CD4-positive, alpha-beta T cell (primary cell): ENCODE measurements at regions not wholly inside any gene's neighbourhood (a gene's known extent, or its start where the extent isn't known, plus 50 kb on each side); places are given as distances from the start of the nearest gene placed in this dataset.

ENCODE experiments used
- ATAC-seq: fragments of 200-7000 bp; cut with Tn5 transposase; one replicate; pipeline ENCODE4 v1.10.0; 2022; ENCODE audit warnings: mild to moderate bottlenecking; ENCODE audit not compliant: poor library complexity
- CTCF ChIA-PET: fragments of 350-600 bp; sonication (Branson Sonifier 250); formaldehyde crosslinking; loops from one replicate; lab custom pipeline; 2021; ENCODE audit warnings: antibody characterized with exemption, inconsistent platforms; lab: Charles Lee
- POLR2A ChIA-PET: fragments of 350-600 bp; sonication (Branson Sonifier 250); formaldehyde crosslinking; loops from one replicate; lab custom pipeline; 2021; ENCODE audit warnings: antibody characterized with exemption, inconsistent platforms; lab: Charles Lee
- DNase-seq, 14 experiments: peaks; one replicate each; pipeline ENCODE4 v3.0.0-alpha.2; 2013 to 2020; ENCODE audit warnings: mixed read lengths in 2 of 14
- H3K27ac ChIP-seq, 2 donors: one replicate each; pipeline versions ENCODE4 v1.5.1 to v1.7.0; 2013; ENCODE audit warnings: low read length in 2 of 2, low read depth in 1 of 2, mild to moderate bottlenecking in 1 of 2
- H3K27me3 ChIP-seq, 2 experiments: 1 replicate in 1 of 2; 2 replicates in 1 of 2; pipeline versions ENCODE4 v1.6.1 to v1.7.0; 2013; ENCODE audit warnings: low read length in 2 of 2, control low read depth in 1 of 2, mild to moderate bottlenecking in 1 of 2, moderate library complexity in 1 of 2; ENCODE audit not compliant: insufficient read depth in 2 of 2, control insufficient read depth in 1 of 2
- H3K36me3 ChIP-seq: one replicate; pipeline ENCODE4 v1.6.1; 2013; ENCODE audit warnings: low read length, control low read depth; ENCODE audit not compliant: insufficient read depth
- H3K4me1 ChIP-seq: one replicate; pipeline ENCODE4 v1.6.1; 2013; ENCODE audit warnings: low read length, control low read depth; ENCODE audit not compliant: insufficient read depth
- H3K4me3 ChIP-seq: one replicate; pipeline ENCODE4 v1.5.1; 2013; ENCODE audit warnings: mild to moderate bottlenecking, low read length, moderate library complexity
- H3K9me3 ChIP-seq, 2 experiments: 1 replicate in 1 of 2; 2 replicates in 1 of 2; pipeline versions ENCODE4 v1.6.1 to v1.7.0; 2013; ENCODE audit warnings: low read length in 2 of 2, mild to moderate bottlenecking in 2 of 2, control low read depth in 1 of 2, moderate library complexity in 1 of 2; ENCODE audit not compliant: control insufficient read depth in 1 of 2, insufficient read depth in 1 of 2
- H3K27ac Mint-ChIP-seq: one replicate; pipeline ENCODE4 v1.8.0; 2020; ENCODE audit warnings: mixed read lengths
- H3K27me3 Mint-ChIP-seq: one replicate; pipeline ENCODE4 v1.8.0; 2021; ENCODE audit warnings: mixed read lengths
- H3K36me3 Mint-ChIP-seq: one replicate; pipeline ENCODE4 v1.8.0; 2021; ENCODE audit warnings: low read depth, mixed read lengths
- H3K4me1 Mint-ChIP-seq: one replicate; pipeline ENCODE4 v1.8.0; 2021; ENCODE audit warnings: low read depth, mixed read lengths
- H3K4me3 Mint-ChIP-seq: one replicate; pipeline ENCODE4 v1.8.0; 2020; ENCODE audit warnings: mild to moderate bottlenecking, mixed read lengths
- H3K9me3 Mint-ChIP-seq: one replicate; pipeline ENCODE4 v1.8.0; 2020; ENCODE audit warnings: mixed read lengths
- intact Hi-C, 2 experiments: fragments of 100-400 bp; cut with DNase I in 1 of 2; cut with micrococcal nuclease in 1 of 2; formaldehyde crosslinking; loops; one replicate each; pipeline versions ENCODE4 v1.15.1 to v1.9.0; 2023 to 2025; cut with DNase I, micrococcal nuclease
- TF ChIP-seq, protein P1 (sequence below): fragments of 200-600 bp; IDR thresholded peaks from one replicate; pipeline ENCODE4 v1.8.0; 2022; ENCODE audit warnings: antibody characterized with exemption, mild to moderate bottlenecking

- Histone ChIP-seq H3K27ac (no peak overlapping the region), H3K4me3 (no peak overlapping the region), H3K27me3 (no peaks in the 10 kb centered on the region), H3K36me3 (no peaks in the 10 kb centered on the region), H3K9me3 (peaks cover 0 to 4% of the 10 kb centered on the region in 2 experiments), H3K4me1 (no peaks in the 10 kb centered on the region)
- ChIA-PET POLR2A (no interaction called here), CTCF (interaction anchor here (1.6 kb wide), 1 partner anchor 9 kb away, joined by 3 read pairs; no protein-coding TSS in a partner anchor)
- Mint-ChIP-seq H3K36me3 (no peaks in the 10 kb centered on the region), H3K27ac (no peak overlapping the region), H3K4me3 (no peak overlapping the region), H3K9me3 (peaks cover 2% of the 10 kb centered on the region), H3K4me1 (no peaks in the 10 kb centered on the region), H3K27me3 (no peaks in the 10 kb centered on the region)
- intact Hi-C loops = no loop called here
- no peak for ATAC-seq
- no peak for DNase-seq
- TF ChIP-seq, protein P1, sequence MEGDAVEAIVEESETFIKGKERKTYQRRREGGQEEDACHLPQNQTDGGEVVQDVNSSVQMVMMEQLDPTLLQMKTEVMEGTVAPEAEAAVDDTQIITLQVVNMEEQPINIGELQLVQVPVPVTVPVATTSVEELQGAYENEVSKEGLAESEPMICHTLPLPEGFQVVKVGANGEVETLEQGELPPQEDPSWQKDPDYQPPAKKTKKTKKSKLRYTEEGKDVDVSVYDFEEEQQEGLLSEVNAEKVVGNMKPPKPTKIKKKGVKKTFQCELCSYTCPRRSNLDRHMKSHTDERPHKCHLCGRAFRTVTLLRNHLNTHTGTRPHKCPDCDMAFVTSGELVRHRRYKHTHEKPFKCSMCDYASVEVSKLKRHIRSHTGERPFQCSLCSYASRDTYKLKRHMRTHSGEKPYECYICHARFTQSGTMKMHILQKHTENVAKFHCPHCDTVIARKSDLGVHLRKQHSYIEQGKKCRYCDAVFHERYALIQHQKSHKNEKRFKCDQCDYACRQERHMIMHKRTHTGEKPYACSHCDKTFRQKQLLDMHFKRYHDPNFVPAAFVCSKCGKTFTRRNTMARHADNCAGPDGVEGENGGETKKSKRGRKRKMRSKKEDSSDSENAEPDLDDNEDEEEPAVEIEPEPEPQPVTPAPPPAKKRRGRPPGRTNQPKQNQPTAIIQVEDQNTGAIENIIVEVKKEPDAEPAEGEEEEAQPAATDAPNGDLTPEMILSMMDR = no peak
Measured at GRCh38 chr21:19908390-19908789, 1089.8 kb upstream of the NCAM2 start.

GRCh38 chr21:19914028-19914427, 1084.2 kb upstream of the NCAM2 start:
- POLR2A ChIA-PET = no interaction called here
- CTCF ChIA-PET = interaction anchor here (0.6 kb wide), 1 partner anchor 1880 kb away, joined by 3 read pairs; no protein-coding TSS in a partner anchor
- Mint-ChIP-seq H3K4me3 (no peak overlapping the region), H3K36me3 (no peaks in the 10 kb centered on the region), H3K4me1 (no peaks in the 10 kb centered on the region), H3K9me3 (peaks cover 2% of the 10 kb centered on the region), H3K27ac (no peak overlapping the region), H3K27me3 (no peaks in the 10 kb centered on the region)
- intact Hi-C loops = no loop called here
- Histone ChIP-seq H3K4me3 (no peak overlapping the region), H3K27me3 (no peaks in the 10 kb centered on the region), H3K4me1 (no peaks in the 10 kb centered on the region), H3K36me3 (no peaks in the 10 kb centered on the region), H3K27ac (no peak overlapping the region), H3K9me3 (peaks cover 0 to 4% of the 10 kb centered on the region in 2 experiments)
- DNase-seq (no peak), ATAC-seq (no peak)
- TF ChIP-seq, protein P1 = no peak

DNA sequence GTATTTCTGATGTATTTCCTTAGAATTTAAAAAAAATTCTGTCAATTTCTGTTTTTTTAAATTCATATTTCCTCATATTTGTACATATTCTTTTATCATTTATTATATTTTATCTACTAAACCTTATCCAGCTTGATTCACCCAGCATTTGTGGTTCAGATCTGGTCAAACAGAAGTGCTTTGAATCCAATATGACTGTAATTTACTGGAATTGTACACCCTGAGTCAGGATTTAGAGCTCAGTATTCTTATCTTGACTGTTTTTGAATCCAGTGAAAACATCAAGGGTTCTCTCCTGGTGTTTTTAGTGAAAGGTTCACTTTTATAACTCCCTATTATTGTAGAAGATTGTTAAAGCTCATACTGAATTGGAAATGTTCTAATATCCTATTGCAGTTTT, 1077.0 kb upstream of the NCAM2 start:
- ATAC-seq (no peak), DNase-seq (no peak)
- no peak overlapping the region for H3K27ac ChIP-seq
- H3K36me3 ChIP-seq = no peaks in the 10 kb centered on the region
- TF ChIP-seq, protein P1 = no peak
- H3K9me3 ChIP-seq = no peaks in the 10 kb centered on the region
- H3K4me1 Mint-ChIP-seq = no peaks in the 10 kb centered on the region
- POLR2A ChIA-PET = no interaction called here
- CTCF ChIA-PET = no interaction called here
- H3K4me1 ChIP-seq = no peaks in the 10 kb centered on the region
- H3K4me3 ChIP-seq = no peak overlapping the region
- H3K27ac Mint-ChIP-seq = no peak overlapping the region
- no peak overlapping the region for H3K4me3 Mint-ChIP-seq
- H3K27me3 ChIP-seq = no peaks in the 10 kb centered on the region
- H3K9me3 Mint-ChIP-seq = peaks cover 7% of the 10 kb centered on the region
- H3K36me3 Mint-ChIP-seq = no peaks in the 10 kb centered on the region
- H3K27me3 Mint-ChIP-seq = no peaks in the 10 kb centered on the region
- intact Hi-C loops = no loop called here
